ENCODE measurements at regions not wholly inside any gene's neighbourhood (a gene's known extent, or its start where the extent isn't known, plus 50 kb on each side); places are given as distances from the start of the nearest gene placed in this dataset.
"Not testable (repeated sequence)": the region's sequence is repeated elsewhere in the genome, so short reads cannot be mapped to it uniquely, and the experiment has no call there.

- no peaks in the 10 kb centered on the region for H3K36me3 ChIP-seq
- no peak overlapping the region for H3K4me3 ChIP-seq
- peaks cover 4 to 23% (median 18%) of the 10 kb centered on the region in 4 donors for H3K4me1 ChIP-seq
- in situ Hi-C loops (cut with MboI; ENCODE audit: low pct_ligation_motif_present in 1 of 4, low pct_unique_long_range_greater_than_20kb in 1 of 4, low sequenced_read_pairs in 3 of 4) (no loop called here), intact Hi-C loops (cut with DNase I; ENCODE audit: low total_unique reads) (no loop called here)
- H3K27me3 ChIP-seq = no peaks in the 10 kb centered on the region
- no peak for DNase-seq
- no peak overlapping the region for H3K27ac ChIP-seq
- H3K9me3 ChIP-seq = peaks cover 16% of the 10 kb centered on the region in 2 donors
- whole genome bisulfite sequencing, 2 donors (ENCODE audit: low coverage in 1 of 2) = 80% methylated on average over 1 to 5 of the region's 6 CpGs
- TF ChIP-seq, protein P1, sequence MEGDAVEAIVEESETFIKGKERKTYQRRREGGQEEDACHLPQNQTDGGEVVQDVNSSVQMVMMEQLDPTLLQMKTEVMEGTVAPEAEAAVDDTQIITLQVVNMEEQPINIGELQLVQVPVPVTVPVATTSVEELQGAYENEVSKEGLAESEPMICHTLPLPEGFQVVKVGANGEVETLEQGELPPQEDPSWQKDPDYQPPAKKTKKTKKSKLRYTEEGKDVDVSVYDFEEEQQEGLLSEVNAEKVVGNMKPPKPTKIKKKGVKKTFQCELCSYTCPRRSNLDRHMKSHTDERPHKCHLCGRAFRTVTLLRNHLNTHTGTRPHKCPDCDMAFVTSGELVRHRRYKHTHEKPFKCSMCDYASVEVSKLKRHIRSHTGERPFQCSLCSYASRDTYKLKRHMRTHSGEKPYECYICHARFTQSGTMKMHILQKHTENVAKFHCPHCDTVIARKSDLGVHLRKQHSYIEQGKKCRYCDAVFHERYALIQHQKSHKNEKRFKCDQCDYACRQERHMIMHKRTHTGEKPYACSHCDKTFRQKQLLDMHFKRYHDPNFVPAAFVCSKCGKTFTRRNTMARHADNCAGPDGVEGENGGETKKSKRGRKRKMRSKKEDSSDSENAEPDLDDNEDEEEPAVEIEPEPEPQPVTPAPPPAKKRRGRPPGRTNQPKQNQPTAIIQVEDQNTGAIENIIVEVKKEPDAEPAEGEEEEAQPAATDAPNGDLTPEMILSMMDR (IDR thresholded peaks at IDR 0.05) = no peak
- TF ChIP-seq POLR2A (IDR thresholded peaks at IDR 0.05) = no peak
- no peak for TF ChIP-seq EP300 (IDR thresholded peaks at IDR 0.05; ENCODE audit: low read depth)
- TF ChIP-seq POLR2AphosphoS5 (IDR thresholded peaks at IDR 0.05) = no peak
These were observed 131.5 kb downstream of the TFCP2L1 start for GRCh38 chr2:121153516-121153915.

GRCh38 chr2:121155502-121156056 lies 129.4 kb downstream of the TFCP2L1 start:
- Histone ChIP-seq H3K27ac (peak overlapping the region; percentile 81 to 88 (median 83)), H3K36me3 (no peaks in the 10 kb centered on the region), H3K27me3 (no peaks in the 10 kb centered on the region), H3K4me1 (peaks cover 4 to 32% (median 20%) of the 10 kb centered on the region in 4 donors), H3K9me3 (peaks cover 16 to 18% of the 10 kb centered on the region in 2 donors), H3K4me3 (no peak overlapping the region)
- WGBS, 2 donors (ENCODE audit: low coverage in 1 of 2) = 54 to 87% methylated on average over 3 to 11 of the region's 11 CpGs
- intact Hi-C loops (cut with DNase I; ENCODE audit: low total_unique reads) = no loop called here
- TF ChIP-seq EP300 (IDR thresholded peaks at IDR 0.05; ENCODE audit: low read depth) (no peak), POLR2A (IDR thresholded peaks at IDR 0.05) (peak; percentile 66), POLR2AphosphoS5 (IDR thresholded peaks at IDR 0.05) (peak in 2 of 3 donors; percentile 49 to 58)
- TF ChIP-seq, protein P1 (IDR thresholded peaks at IDR 0.05) = peak in 1 of 5 experiments; percentile 26
- peak; percentile 86 for DNase-seq
- in situ Hi-C loops (cut with MboI; ENCODE audit: low pct_ligation_motif_present in 1 of 4, low pct_unique_long_range_greater_than_20kb in 1 of 4, low sequenced_read_pairs in 3 of 4) = no loop called here

DNA sequence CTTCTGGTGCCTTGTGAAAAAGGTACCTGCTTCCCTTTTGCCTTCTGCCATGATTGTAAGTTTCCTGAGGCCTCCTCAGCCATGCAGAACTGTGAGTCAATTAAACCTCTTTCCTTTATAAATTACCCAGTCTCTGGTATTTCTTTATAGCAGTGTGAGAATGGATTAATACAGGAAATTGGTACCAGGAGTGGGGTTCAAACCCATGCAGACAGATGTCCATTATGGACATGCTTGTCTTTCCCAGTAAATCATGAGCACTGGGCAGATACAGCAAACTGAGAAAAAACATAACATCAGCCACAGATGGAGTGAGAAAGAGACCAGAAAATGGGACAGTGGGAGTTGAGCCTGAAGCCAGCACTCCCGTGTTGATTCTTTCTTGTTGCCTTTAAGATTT lies 127.5 kb downstream of the TFCP2L1 start:
- Histone ChIP-seq H3K9me3 (peaks cover 16 to 18% of the 10 kb centered on the region in 2 donors), H3K4me1 (peaks cover 4 to 26% (median 18%) of the 10 kb centered on the region in 4 donors)
- in situ Hi-C loops (cut with MboI; ENCODE audit: low pct_ligation_motif_present in 1 of 4, low pct_unique_long_range_greater_than_20kb in 1 of 4, low sequenced_read_pairs in 3 of 4); intact Hi-C loops (cut with DNase I; ENCODE audit: low total_unique reads); H3K4me3 ChIP-seq; H3K27me3 ChIP-seq; H3K27ac ChIP-seq; DNase-seq; H3K36me3 ChIP-seq: not testable (repeated sequence)
- 91% methylated on average over 1 of the region's 1 CpG; no CpG with 5 or more reads in 1 of the 2 donors for WGBS, 2 donors (ENCODE audit: low coverage in 1 of 2)

GRCh38 chr2:121159291-121160071 lies 125.5 kb downstream of the TFCP2L1 start:
- Histone ChIP-seq H3K9me3 (peaks cover 18 to 24% of the 10 kb centered on the region in 2 donors), H3K27ac (no peak overlapping the region), H3K4me3 (no peak overlapping the region), H3K4me1 (peaks cover 4 to 24% (median 16%) of the 10 kb centered on the region in 4 donors), H3K36me3 (no peaks in the 10 kb centered on the region), H3K27me3 (no peaks in the 10 kb centered on the region)
- in situ Hi-C loops (cut with MboI; ENCODE audit: low pct_ligation_motif_present in 1 of 4, low pct_unique_long_range_greater_than_20kb in 1 of 4, low sequenced_read_pairs in 3 of 4) (no loop called here), intact Hi-C loops (cut with DNase I; ENCODE audit: low total_unique reads) (no loop called here)
- DNase-seq = no peak
- WGBS, 2 donors (ENCODE audit: low coverage in 1 of 2) = 33 to 61% methylated on average over 2 to 8 of the region's 8 CpGs
- no peak for TF ChIP-seq POLR2AphosphoS5 (IDR thresholded peaks at IDR 0.05)
- no peak for TF ChIP-seq EP300 (IDR thresholded peaks at IDR 0.05; ENCODE audit: low read depth)
- no peak for TF ChIP-seq POLR2A (IDR thresholded peaks at IDR 0.05)
- TF ChIP-seq, protein P1 (IDR thresholded peaks at IDR 0.05) = no peak
